OCI-LY3 (cell line): ENCODE measurements at regions not wholly inside any gene's neighbourhood (a gene's known extent, or its start where the extent isn't known, plus 50 kb on each side); places are given as distances from the start of the nearest gene placed in this dataset.
"Not testable (repeated sequence)": the region's sequence is repeated elsewhere in the genome, so short reads cannot be mapped to it uniquely, and the experiment has no call there.

Source experiments
- H2AFZ ChIP-seq: fragments of 200-600, 300-600 bp; shearing (Covaris generic); 2 replicates; pipeline ENCODE4 v1.6.0; 2014; ENCODE audit warnings: antibody characterized with exemption, low read depth, low read length
- H3K27ac ChIP-seq: fragments of 200-600, 300-600 bp; sonication (generic); 2 replicates; pipeline ENCODE4 v1.5.1; 2014; ENCODE audit warnings: mild to moderate bottlenecking, low read length, moderate library complexity, mixed read lengths
- H3K27me3 ChIP-seq: fragments of 200-600, 300-600 bp; sonication (generic); 2 replicates; pipeline ENCODE4 v1.6.1; 2014; ENCODE audit warnings: low read depth, low read length, mixed read lengths
- H3K36me3 ChIP-seq: fragments of 200-600, 300-600 bp; sonication (generic); replicated peaks from 2 replicates; pipeline ENCODE3; 2014; ENCODE audit warnings: low read depth, low read length, mixed read lengths
- H3K4me1 ChIP-seq: fragments of 300-600, 200-600 bp; sonication (generic); 2 replicates; pipeline ENCODE4 v1.6.1; 2014; ENCODE audit warnings: low read length, mixed read lengths
- H3K4me2 ChIP-seq: fragments of 200-600, 300-600 bp; sonication (generic); 2 replicates; pipeline ENCODE4 v1.6.1; 2014; ENCODE audit warnings: low read length, mixed read lengths
- H3K4me3 ChIP-seq: fragments of 300-600, 200-600 bp; sonication (generic); 2 replicates; pipeline ENCODE4 v1.5.1; 2014; ENCODE audit warnings: antibody characterized with exemption, mild to moderate bottlenecking, low read length, moderate library complexity
- H3K79me2 ChIP-seq: fragments of 300-600, 200-600 bp; shearing (Covaris generic); 2 replicates; pipeline ENCODE4 v1.6.1; 2014; ENCODE audit warnings: mild to moderate bottlenecking, low read length, mixed read lengths
- H3K9ac ChIP-seq: fragments of 300-600, 200-600 bp; shearing (Covaris generic); 2 replicates; pipeline ENCODE4 v1.6.0; 2014; ENCODE audit warnings: mild to moderate bottlenecking, low read length, moderate library complexity
- H3K9me3 ChIP-seq: fragments of 200-600, 300-600 bp; shearing (Covaris generic); 2 replicates; pipeline ENCODE4 v1.6.1; 2014; ENCODE audit warnings: low read length, mixed read lengths; ENCODE audit not compliant: insufficient read depth
- H4K20me1 ChIP-seq: fragments of 200-600, 300-600 bp; sonication (generic); 2 replicates; pipeline ENCODE4 v1.6.1; 2016; ENCODE audit warnings: low read length, mixed read lengths; ENCODE audit not compliant: insufficient read depth
- CTCF ChIP-seq: fragments of 200-600, 300-600 bp; sonication (generic); IDR thresholded peaks from 2 replicates; pipeline ENCODE4 v1.5.1; 2014; ENCODE audit warnings: antibody characterized with exemption, low read length, low read depth
- EZH2phosphoT487 ChIP-seq: fragments of 200-600 bp; shearing (Covaris generic); IDR thresholded peaks from 2 replicates; pipeline ENCODE4 v1.6.1; 2018; ENCODE audit warnings: antibody characterized with exemption, mixed run types, low read depth

GRCh38 chr5:24163091-24163490 lies 481.7 kb downstream of the CDH10 start:
- H2AFZ ChIP-seq = no peak overlapping the region; the same call in 1 of the 2 replicates
- TF ChIP-seq CTCF (no peak), EZH2phosphoT487 (no peak)
- H3K9me3 ChIP-seq = no peaks in the 10 kb centered on the region
- no peaks in the 10 kb centered on the region for H3K27me3 ChIP-seq
- H3K4me2 ChIP-seq = no peak overlapping the region
- no peaks in the 10 kb centered on the region for H4K20me1 ChIP-seq
- no peaks in the 10 kb centered on the region for H3K36me3 ChIP-seq
- H3K27ac ChIP-seq = no peak overlapping the region
- H3K9ac ChIP-seq = no peak overlapping the region
- no peak overlapping the region for H3K4me3 ChIP-seq
- no peaks in the 10 kb centered on the region for H3K79me2 ChIP-seq
- no peaks in the 10 kb centered on the region for H3K4me1 ChIP-seq

GRCh38 chr5:24167806-24168205 lies 477.0 kb downstream of the CDH10 start:
- no peak for TF ChIP-seq EZH2phosphoT487
- no peak for TF ChIP-seq CTCF
- no peaks in the 10 kb centered on the region for H3K4me1 ChIP-seq
- H3K4me3 ChIP-seq = no peak overlapping the region
- no peaks in the 10 kb centered on the region for H4K20me1 ChIP-seq
- no peak overlapping the region for H2AFZ ChIP-seq
- no peak overlapping the region for H3K9ac ChIP-seq
- H3K27ac ChIP-seq = no peak overlapping the region
- no peaks in the 10 kb centered on the region for H3K27me3 ChIP-seq
- H3K79me2 ChIP-seq = no peaks in the 10 kb centered on the region
- H3K36me3 ChIP-seq = no peaks in the 10 kb centered on the region
- no peaks in the 10 kb centered on the region for H3K9me3 ChIP-seq
- no peak overlapping the region for H3K4me2 ChIP-seq

DNA sequence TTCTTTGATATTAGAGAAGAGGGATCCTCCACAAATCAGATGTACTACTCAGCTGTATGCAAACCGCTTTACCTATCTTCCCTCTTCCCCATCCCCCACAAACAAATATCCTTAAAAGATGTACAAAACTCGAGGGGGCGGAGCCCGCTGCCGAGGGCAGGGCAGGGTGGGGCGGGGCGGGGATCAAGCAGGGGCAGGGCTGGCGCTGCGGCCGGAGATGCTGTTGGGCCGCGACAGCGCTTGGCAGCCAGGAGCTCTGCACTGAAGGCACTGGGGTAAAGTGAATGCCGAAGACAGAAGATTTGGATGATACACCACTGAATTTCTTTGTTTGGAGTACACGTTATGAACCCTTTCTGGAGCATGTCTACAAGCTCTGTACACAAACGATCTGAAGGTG lies 474.8 kb downstream of the CDH10 start:
- Histone ChIP-seq H3K9ac (no peak overlapping the region), H4K20me1 (no peaks in the 10 kb centered on the region), H3K4me1 (no peaks in the 10 kb centered on the region), H3K4me2 (no peak overlapping the region), H3K9me3 (no peaks in the 10 kb centered on the region), H3K27me3 (no peaks in the 10 kb centered on the region), H3K27ac (no peak overlapping the region), H3K79me2 (no peaks in the 10 kb centered on the region), H3K4me3 (no peak overlapping the region), H3K36me3 (no peaks in the 10 kb centered on the region), H2AFZ (no peak overlapping the region)
- TF ChIP-seq CTCF (no peak), EZH2phosphoT487 (no peak)

- H3K4me2 ChIP-seq, H3K36me3 ChIP-seq, H3K9me3 ChIP-seq, H3K79me2 ChIP-seq, H3K4me3 ChIP-seq, H3K27me3 ChIP-seq, H3K9ac ChIP-seq, H3K4me1 ChIP-seq, H4K20me1 ChIP-seq, H3K27ac ChIP-seq, H2AFZ ChIP-seq: not testable (repeated sequence)
These were observed 473.8 kb downstream of the CDH10 start for GRCh38 chr5:24170930-24171329.

GRCh38 chr5:24177821-24178220 lies 467.0 kb downstream of the CDH10 start:
- Histone ChIP-seq H4K20me1 (no peaks in the 10 kb centered on the region), H3K4me3 (no peak overlapping the region)
- TF ChIP-seq EZH2phosphoT487 (no peak), CTCF (no peak)

More at GRCh38 chr5:24177821-24178220, 467.0 kb downstream of the CDH10 start:
- Histone ChIP-seq H3K79me2 (no peaks in the 10 kb centered on the region), H3K27me3 (no peaks in the 10 kb centered on the region), H3K9ac (no peak overlapping the region), H3K36me3 (no peaks in the 10 kb centered on the region), H3K4me1 (peaks cover under 1% of the 10 kb centered on the region; the same call in 1 of the 2 replicates), H3K9me3 (no peaks in the 10 kb centered on the region), H3K27ac (no peak overlapping the region), H2AFZ (no peak overlapping the region), H3K4me2 (no peak overlapping the region)
